ENCODE measurements at regions not wholly inside any gene's neighbourhood (a gene's known extent, or its start where the extent isn't known, plus 50 kb on each side); places are given as distances from the start of the nearest gene placed in this dataset.

DNA sequence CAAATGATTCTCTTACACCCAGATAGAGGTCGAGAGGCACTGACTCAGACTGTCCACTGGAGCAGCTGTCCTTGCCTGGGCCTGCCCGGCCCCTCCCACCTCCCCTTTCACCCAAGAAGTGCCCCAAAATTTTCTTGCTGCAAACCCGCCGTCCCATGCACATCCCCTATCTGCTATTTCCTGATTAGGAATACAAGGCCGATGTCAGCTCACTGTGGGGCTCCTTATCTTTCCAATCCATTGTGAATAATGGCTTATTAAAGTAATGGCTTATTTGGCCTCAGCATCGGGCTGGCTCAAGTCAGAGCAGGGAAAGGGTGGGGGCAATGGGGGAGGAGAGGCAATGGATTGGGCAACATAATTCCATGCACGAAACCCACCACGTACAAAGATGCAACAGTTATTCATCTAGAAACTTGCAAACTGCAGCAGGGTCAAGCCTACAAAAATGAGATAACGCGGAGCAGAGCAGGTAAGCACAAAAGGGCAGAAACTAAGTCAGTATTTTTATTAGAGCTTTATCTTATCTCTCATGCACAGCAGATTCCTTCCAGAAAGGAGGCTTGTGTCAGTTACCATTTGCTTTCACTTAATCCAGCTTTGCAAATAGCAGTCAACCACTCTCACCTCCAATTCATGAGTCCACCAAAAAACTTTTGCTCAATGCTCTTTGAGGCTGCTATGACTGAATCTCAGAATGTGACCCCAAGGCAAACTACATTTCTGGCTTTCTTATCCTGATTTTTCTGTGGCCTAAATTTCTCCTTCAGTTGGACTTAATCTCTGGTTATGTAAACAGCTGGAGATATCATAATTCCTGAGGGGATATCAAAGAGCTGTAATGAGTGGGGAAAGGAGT is 138.2 kb upstream of the OSMR start:
- H3K27me3 ChIP-seq (ENCODE audit: insufficient read depth, low read length): no peaks in the 10 kb centered on the region
- no peak overlapping the region for H3K27ac ChIP-seq (ENCODE audit: low read depth, low read length)
- WGBS: 95% methylated on average over 10 of the region's 10 CpGs
- H3K9me3 ChIP-seq (ENCODE audit: insufficient read depth, low read depth, low read length): no peaks in the 10 kb centered on the region
- H3K9ac ChIP-seq (ENCODE audit: low read depth, low read length): no peak overlapping the region
- no peak overlapping the region for H3K4me3 ChIP-seq (ENCODE audit: low read length)
- no peaks in the 10 kb centered on the region for H3K36me3 ChIP-seq (ENCODE audit: insufficient read depth, low read length)
- H3K4me1 ChIP-seq (ENCODE audit: insufficient read depth, low read length): no peaks in the 10 kb centered on the region

DNA sequence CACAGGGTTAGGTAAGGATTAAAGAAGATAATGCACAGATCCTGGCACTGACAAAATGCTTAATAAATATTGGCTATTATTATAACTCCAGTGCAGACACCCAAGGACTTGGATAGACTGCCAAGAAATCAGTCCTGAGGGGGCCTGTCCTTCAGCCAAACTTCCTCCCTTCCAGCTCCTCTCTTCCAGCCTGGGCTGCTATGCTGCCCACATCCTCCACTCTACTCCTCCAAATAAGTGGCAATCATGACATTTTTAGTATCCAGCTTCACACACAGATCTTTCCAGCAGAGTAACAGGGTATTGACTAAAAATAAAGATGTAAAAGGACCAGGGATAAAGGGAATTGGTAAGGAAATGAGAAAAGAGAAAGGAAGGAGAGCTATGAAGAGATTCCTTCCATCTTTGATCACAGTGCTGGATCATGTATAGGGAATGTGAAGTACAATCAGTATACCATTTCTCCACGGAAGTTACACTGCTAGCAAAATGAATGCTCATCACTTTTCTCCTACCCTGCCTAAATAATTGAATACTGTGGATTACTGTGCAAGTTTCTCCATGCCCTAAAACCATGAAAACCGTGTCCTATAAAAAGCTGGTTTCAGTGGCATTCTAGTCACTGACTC is 136.0 kb upstream of the OSMR start:
- no peaks in the 10 kb centered on the region for H3K4me1 ChIP-seq (ENCODE audit: insufficient read depth, low read length)

DNA sequence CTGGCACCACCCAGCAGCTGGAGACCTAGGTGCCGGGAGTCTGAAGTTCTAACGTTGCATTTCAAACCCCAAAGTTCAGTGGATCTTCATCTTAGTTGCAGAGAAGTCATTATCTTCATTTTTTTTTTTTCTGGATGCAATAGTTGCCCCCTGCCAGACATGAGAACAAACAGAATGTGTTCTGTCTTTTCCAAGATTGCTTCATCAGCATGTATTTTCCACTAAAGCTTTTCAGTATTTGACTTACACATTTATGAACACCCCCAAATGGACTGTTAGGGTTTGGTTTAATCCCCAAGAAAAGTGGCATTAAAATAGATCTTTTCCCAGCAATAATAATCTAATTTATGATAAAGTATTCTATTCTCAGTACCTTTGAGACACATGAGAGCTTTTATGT is 135.2 kb upstream of the OSMR start:
- Histone ChIP-seq H3K9me3 (ENCODE audit: insufficient read depth, low read depth, low read length) (no peaks in the 10 kb centered on the region), H3K27me3 (ENCODE audit: insufficient read depth, low read length) (no peaks in the 10 kb centered on the region), H3K36me3 (ENCODE audit: insufficient read depth, low read length) (no peaks in the 10 kb centered on the region), H3K27ac (ENCODE audit: low read depth, low read length) (no peak overlapping the region), H3K4me1 (ENCODE audit: insufficient read depth, low read length) (no peaks in the 10 kb centered on the region), H3K4me3 (ENCODE audit: low read length) (no peak overlapping the region), H3K9ac (ENCODE audit: low read depth, low read length) (no peak overlapping the region)
- WGBS: 86% methylated on average over 2 of the region's 2 CpGs

More for the DNA sequence above, 136.0 kb upstream of the OSMR start:
- no peak overlapping the region for H3K9ac ChIP-seq (ENCODE audit: low read depth, low read length)
- no peak overlapping the region for H3K27ac ChIP-seq (ENCODE audit: low read depth, low read length)
- no peaks in the 10 kb centered on the region for H3K27me3 ChIP-seq (ENCODE audit: insufficient read depth, low read length)
- 86% methylated on average over 2 of the region's 2 CpGs for WGBS
- no peak overlapping the region for H3K4me3 ChIP-seq (ENCODE audit: low read length)
- no peaks in the 10 kb centered on the region for H3K9me3 ChIP-seq (ENCODE audit: insufficient read depth, low read depth, low read length)
- H3K36me3 ChIP-seq (ENCODE audit: insufficient read depth, low read length): no peaks in the 10 kb centered on the region

DNA sequence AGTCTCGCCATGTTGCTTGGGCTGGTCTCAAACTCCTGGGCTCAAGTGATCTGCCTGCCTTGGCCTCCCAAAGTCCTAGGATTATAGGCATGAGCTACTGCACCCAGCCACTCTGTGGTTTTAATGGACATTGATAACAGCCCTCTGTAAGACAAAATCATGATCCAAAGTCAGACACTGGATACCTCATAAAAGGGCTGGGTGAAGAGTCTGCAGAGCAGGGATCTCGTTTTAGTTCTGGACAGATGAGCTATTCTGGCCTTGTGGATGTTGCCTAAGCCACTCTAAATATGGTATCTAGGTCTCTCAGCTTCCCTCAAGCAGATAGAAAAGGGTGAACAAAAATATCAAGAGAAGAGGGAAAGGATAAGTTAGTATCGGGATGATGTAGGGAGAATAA is 133.4 kb upstream of the OSMR start:
- Histone ChIP-seq H3K9me3 (ENCODE audit: insufficient read depth, low read depth, low read length) (no peaks in the 10 kb centered on the region), H3K36me3 (ENCODE audit: insufficient read depth, low read length) (no peaks in the 10 kb centered on the region), H3K4me1 (ENCODE audit: insufficient read depth, low read length) (no peaks in the 10 kb centered on the region), H3K27me3 (ENCODE audit: insufficient read depth, low read length) (no peaks in the 10 kb centered on the region), H3K4me3 (ENCODE audit: low read length) (no peak overlapping the region), H3K9ac (ENCODE audit: low read depth, low read length) (no peak overlapping the region), H3K27ac (ENCODE audit: low read depth, low read length) (no peak overlapping the region)
- WGBS: 95% methylated on average over 3 of the region's 3 CpGs

DNA sequence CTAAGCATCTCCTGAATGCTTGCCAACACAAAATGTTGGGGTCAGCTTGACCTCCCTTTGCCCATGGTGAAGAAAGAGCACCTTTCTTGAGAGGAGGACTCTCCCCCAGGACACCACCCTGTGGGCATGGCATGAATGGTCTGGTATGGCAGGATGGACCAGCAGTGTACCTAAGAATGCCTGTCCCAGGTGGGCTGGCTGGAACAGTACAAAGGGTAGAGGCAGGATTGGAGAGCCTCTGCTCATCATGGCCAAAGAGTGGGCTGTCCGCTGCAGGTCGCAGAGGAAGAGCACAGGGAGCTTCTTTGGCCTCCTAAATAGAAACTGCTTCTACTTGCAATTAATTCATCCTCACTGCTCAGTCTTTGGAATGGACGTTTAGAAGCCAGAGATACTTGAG is 131.6 kb upstream of the OSMR start:
- Histone ChIP-seq H3K9ac (ENCODE audit: low read depth, low read length) (no peak overlapping the region), H3K27ac (ENCODE audit: low read depth, low read length) (no peak overlapping the region), H3K4me1 (ENCODE audit: insufficient read depth, low read length) (no peaks in the 10 kb centered on the region), H3K36me3 (ENCODE audit: insufficient read depth, low read length) (no peaks in the 10 kb centered on the region), H3K9me3 (ENCODE audit: insufficient read depth, low read depth, low read length) (no peaks in the 10 kb centered on the region), H3K4me3 (ENCODE audit: low read length) (no peak overlapping the region), H3K27me3 (ENCODE audit: insufficient read depth, low read length) (no peaks in the 10 kb centered on the region)
- WGBS: 94% methylated on average over 3 of the region's 3 CpGs

DNA sequence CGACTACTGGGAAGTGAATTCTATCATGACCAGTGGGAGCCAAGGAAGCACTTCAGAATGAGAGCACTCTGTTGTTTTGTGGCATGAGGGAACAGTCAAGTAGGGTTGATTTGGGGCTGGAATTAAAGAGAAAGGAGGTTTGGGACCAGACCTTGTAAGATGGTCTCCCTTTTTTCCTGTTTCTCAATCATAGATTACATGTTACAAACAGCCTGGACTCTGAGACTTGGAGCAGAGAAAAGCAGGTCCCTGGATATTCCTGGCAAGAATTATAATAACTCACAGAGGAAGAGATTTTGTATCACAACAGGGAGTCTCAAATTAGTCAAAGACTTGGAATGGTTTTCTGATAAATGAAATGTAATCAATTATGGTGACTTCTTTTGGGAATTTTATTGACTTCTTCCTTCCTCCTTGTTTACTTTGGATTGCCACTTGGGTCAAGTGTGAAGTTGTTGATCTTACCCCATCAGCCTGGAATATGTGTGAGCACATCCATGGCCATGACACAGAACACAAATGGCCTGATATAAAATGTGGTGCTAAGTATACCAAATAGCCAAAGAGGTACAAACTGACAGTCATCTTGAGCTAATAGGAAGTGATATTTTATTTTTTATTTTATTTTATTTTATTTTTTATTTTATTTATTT is 131.0 kb upstream of the OSMR start:
- Histone ChIP-seq H3K27ac (ENCODE audit: low read depth, low read length) (no peak overlapping the region), H3K4me1 (ENCODE audit: insufficient read depth, low read length) (no peaks in the 10 kb centered on the region), H3K9me3 (ENCODE audit: insufficient read depth, low read depth, low read length) (no peaks in the 10 kb centered on the region), H3K4me3 (ENCODE audit: low read length) (no peak overlapping the region), H3K36me3 (ENCODE audit: insufficient read depth, low read length) (no peaks in the 10 kb centered on the region), H3K9ac (ENCODE audit: low read depth, low read length) (no peak overlapping the region), H3K27me3 (ENCODE audit: insufficient read depth, low read length) (no peaks in the 10 kb centered on the region)
- WGBS: 74% methylated on average over 1 of the region's 1 CpG

DNA sequence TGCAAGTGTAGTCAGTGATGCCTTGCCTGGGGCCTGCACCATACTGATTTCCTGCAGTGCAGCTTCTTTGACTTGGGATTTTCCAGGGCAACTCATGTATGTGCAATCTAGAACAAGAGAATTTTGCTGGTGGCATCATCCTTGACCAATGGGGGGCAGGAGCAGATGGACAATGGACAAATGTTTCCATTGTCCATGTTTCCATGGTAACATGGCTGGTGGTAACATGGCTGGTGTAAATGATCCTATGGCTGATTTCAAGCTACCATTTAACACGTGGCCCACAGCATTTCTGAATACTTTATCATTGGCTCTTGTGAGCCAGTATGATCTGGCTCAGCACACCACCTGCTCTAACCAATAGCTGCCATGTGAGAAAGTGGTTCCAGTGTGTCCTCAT is 130.1 kb upstream of the OSMR start:
- H3K9me3 ChIP-seq (ENCODE audit: insufficient read depth, low read depth, low read length): no peaks in the 10 kb centered on the region
- no peaks in the 10 kb centered on the region for H3K4me1 ChIP-seq (ENCODE audit: insufficient read depth, low read length)
- H3K9ac ChIP-seq (ENCODE audit: low read depth, low read length): no peak overlapping the region
- 88% methylated on average over 1 of the region's 1 CpG for WGBS
- no peaks in the 10 kb centered on the region for H3K27me3 ChIP-seq (ENCODE audit: insufficient read depth, low read length)
- no peak overlapping the region for H3K27ac ChIP-seq (ENCODE audit: low read depth, low read length)
- no peak overlapping the region for H3K4me3 ChIP-seq (ENCODE audit: low read length)
- H3K36me3 ChIP-seq (ENCODE audit: insufficient read depth, low read length): no peaks in the 10 kb centered on the region

DNA sequence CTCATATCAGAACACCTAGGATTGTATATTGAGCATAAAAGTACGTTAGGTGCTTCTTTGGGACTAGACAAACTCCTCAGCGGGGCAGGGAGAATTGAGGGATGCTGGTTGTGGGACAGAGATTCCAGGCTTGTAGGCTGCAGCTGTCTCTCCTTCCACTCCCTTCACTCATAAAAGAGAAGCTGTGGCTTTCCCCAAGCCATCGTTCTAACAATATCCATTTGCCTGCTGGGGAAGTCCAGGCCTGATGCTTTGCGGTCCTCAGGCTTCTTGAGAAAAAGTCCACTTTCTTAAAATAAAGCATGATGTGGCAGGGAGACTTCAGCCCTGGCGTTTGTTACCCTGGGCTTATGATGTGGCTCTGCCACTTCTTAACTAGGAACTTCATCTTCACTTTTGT is 129.3 kb upstream of the OSMR start:
- whole genome bisulfite sequencing: 78% methylated on average over 5 of the region's 5 CpGs
- Histone ChIP-seq H3K27ac (ENCODE audit: low read depth, low read length) (no peak overlapping the region), H3K36me3 (ENCODE audit: insufficient read depth, low read length) (no peaks in the 10 kb centered on the region), H3K27me3 (ENCODE audit: insufficient read depth, low read length) (no peaks in the 10 kb centered on the region), H3K9ac (ENCODE audit: low read depth, low read length) (no peak overlapping the region), H3K9me3 (ENCODE audit: insufficient read depth, low read depth, low read length) (no peaks in the 10 kb centered on the region), H3K4me1 (ENCODE audit: insufficient read depth, low read length) (no peaks in the 10 kb centered on the region), H3K4me3 (ENCODE audit: low read length) (no peak overlapping the region)

DNA sequence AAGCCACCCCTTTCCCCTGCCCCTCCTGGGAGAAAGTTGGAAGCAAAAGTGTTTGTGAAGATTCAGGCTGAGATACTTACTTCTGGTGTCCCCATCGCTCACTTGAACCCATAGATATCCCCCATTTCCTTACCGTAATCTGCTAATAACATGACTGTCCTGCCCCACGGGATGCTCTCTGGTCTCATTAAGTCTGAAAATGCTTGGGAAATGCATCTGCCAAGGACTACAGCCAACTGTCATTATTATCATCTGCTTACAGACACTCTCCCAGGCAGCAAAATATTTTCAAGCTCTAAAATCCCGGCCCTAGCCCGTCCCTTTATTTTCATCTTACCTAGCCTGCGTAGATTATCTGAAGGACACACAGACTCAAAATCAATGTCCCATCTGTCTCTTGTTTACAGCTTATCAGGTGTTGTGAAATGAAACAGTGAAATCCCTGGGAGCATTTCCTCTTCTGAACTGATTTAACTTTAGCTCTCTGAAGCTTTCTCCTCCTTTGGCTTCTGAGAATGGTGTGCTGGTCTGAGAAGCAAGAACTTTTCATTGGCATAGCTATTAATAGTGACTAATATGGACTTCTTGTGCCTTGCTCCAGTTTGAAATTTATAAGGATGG is 126.9 kb upstream of the OSMR start:
- Histone ChIP-seq H3K9ac (ENCODE audit: low read depth, low read length) (no peak overlapping the region), H3K4me3 (ENCODE audit: low read length) (no peak overlapping the region), H3K9me3 (ENCODE audit: insufficient read depth, low read depth, low read length) (no peaks in the 10 kb centered on the region), H3K4me1 (ENCODE audit: insufficient read depth, low read length) (no peaks in the 10 kb centered on the region), H3K27ac (ENCODE audit: low read depth, low read length) (no peak overlapping the region), H3K36me3 (ENCODE audit: insufficient read depth, low read length) (no peaks in the 10 kb centered on the region), H3K27me3 (ENCODE audit: insufficient read depth, low read length) (no peaks in the 10 kb centered on the region)
- WGBS: 86% methylated on average over 6 of the region's 6 CpGs

DNA sequence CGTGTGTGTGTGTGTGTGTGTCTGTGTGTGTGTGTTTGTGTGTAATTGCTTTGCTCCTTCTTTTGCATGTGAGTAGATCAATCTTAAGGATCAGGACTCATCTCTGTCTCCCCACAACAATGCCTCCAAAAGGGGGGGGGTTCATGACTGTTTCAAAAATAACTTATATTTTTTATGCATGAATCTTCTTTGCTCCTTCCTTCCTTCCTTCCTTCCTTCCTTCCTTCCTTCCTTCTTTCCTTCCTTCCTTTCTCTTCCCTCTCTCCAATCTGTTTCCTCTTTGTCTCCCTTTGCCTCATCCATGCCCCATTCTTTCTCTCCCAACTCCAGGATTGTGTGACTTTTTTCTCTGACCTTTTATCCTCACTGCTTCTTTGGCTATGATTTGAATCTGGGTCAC is 126.4 kb upstream of the OSMR start:
- Histone ChIP-seq H3K27ac (ENCODE audit: low read depth, low read length) (no peak overlapping the region), H3K36me3 (ENCODE audit: insufficient read depth, low read length) (no peaks in the 10 kb centered on the region), H3K9ac (ENCODE audit: low read depth, low read length) (no peak overlapping the region), H3K27me3 (ENCODE audit: insufficient read depth, low read length) (no peaks in the 10 kb centered on the region), H3K9me3 (ENCODE audit: insufficient read depth, low read depth, low read length) (no peaks in the 10 kb centered on the region), H3K4me3 (ENCODE audit: low read length) (no peak overlapping the region), H3K4me1 (ENCODE audit: insufficient read depth, low read length) (peaks cover 3% of the 10 kb centered on the region; the same call in 1 of the 2 replicates)
- 94% methylated on average over 1 of the region's 1 CpG for WGBS

DNA sequence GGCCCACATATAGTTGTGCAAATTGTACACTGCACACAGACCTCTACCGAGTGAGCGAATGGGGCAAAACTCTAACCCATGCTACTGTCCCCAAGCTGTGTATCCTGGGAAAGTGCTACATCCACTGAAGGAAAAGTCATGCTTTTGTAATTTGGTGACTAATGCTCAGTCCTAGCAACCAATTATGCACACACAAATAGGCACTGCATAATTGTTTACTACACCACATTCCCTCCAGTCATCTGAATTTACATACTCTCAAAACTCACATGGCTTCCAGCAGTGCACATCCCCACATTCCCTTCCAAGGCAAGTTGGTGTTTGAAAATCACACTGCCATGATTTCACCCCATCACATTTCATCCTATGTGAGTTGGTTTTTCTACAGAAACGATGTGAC is 125.9 kb upstream of the OSMR start:
- Histone ChIP-seq H3K9me3 (ENCODE audit: insufficient read depth, low read depth, low read length) (no peaks in the 10 kb centered on the region), H3K9ac (ENCODE audit: low read depth, low read length) (no peak overlapping the region), H3K36me3 (ENCODE audit: insufficient read depth, low read length) (no peaks in the 10 kb centered on the region), H3K27ac (ENCODE audit: low read depth, low read length) (no peak overlapping the region), H3K4me3 (ENCODE audit: low read length) (no peak overlapping the region), H3K4me1 (ENCODE audit: insufficient read depth, low read length) (peaks cover 8% of the 10 kb centered on the region; the same call in 1 of the 2 replicates), H3K27me3 (ENCODE audit: insufficient read depth, low read length) (no peaks in the 10 kb centered on the region)
- WGBS: 98% methylated on average over 2 of the region's 3 CpGs
